NCI-H187 treated with DMSO at 0.1 percent for 48 hours (cell line): ENCODE measurements at regions not wholly inside any gene's neighbourhood (a gene's known extent, or its start where the extent isn't known, plus 50 kb on each side); places are given as distances from the start of the nearest gene placed in this dataset.

Experiments used
- DNase-seq: peaks from one replicate; lab custom pipeline; 2025; lab: John Stamatoyannopoulos, UW

DNA sequence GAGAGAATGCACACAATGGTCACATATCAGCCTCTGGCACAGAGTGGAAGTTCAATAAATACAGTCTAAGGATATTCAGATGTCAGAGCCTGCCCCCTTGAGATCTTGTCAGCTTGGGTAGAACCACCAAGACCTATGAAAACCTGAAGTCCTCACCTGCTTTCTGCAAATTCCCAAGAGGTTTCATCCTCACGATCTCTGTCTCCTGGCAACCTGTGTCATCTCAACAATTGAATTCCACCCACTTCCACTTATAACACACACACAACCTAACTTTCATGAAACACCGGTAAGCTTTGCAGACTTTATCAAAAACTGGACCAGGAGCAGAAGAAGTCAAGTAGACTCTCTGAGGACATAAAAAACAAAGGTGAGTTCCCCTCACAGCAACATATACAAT is 151.6 kb upstream of the SLC30A5 start:
- no peak for DNase-seq

DNA sequence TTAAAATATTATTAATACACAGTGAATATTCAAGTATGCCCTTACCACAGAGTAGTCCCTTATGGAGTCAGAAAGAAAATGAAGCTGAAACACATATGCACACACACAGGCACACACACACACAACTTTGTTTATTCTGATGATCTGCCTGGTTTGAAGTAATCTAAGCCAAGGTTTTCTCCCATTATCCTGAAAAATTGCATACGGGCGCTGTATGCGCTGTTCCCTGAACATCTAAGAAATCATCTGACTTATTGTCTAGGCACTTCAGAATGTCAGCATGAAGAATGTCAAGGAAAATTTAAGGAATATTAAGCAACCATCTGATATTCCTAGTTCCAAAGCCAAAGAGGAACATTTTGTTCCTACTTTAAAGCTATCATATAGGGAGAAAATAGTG is 147.1 kb upstream of the SLC30A5 start:
- DNase-seq, result no peak

DNA sequence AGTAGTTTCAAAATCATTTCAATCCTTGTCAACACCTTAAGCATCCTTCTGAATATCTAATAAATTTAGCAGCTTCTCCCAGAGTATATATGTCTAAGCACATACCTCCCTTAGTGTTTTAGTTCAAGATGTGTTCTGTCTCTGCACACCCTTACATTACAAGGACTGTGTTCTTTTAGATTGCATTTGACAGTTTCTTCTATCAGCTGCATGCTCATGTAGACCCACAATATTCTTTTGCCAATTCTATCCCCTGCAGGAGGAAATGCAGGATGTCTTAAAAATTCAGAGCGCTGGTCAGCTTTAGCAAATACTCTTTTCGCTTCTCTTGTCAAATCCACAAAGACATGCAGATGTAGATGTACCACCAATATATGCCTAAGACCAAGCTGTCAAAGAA is 145.8 kb upstream of the SLC30A5 start:
- DNase-seq, result no peak

DNA sequence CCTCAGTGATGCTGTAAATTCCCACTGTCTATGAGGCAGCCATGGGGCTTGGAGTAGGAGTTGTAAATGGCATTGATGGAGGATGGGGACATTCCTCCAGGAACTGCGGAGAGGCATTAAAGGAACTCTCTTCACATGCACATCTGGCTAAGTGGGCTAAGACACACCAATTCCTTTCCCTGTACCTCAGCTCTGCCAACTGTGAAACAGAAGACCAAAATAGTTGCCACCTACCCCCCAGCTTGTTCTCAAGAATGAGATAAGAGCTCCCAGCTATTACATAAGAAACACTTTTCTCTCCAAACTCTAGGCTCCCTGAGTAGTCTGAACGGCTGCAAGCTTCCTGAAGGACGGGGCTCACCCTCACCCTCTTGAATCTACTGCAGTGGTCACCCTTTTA is 144.6 kb upstream of the SLC30A5 start:
- no peak for DNase-seq

DNA sequence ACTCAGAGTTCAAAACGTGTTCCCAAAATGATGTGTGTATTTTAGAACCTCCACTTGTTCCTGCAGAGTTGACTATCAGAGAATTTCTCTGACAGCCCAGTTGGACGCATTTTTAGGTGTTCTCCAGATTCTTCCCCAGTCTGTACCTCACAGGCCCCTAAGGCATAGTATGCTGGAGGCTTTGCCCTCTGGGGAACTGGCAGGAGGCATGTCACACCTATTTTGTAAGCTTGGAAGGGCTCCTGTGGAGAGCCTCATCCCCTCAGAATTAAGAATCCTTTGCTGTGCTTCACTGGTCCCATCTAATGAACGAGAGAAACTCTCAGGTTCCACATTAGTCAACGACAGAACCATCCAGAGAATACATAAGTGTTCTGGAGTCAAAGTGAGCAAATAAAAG is 144.1 kb upstream of the SLC30A5 start:
- DNase-seq, result no peak

DNA sequence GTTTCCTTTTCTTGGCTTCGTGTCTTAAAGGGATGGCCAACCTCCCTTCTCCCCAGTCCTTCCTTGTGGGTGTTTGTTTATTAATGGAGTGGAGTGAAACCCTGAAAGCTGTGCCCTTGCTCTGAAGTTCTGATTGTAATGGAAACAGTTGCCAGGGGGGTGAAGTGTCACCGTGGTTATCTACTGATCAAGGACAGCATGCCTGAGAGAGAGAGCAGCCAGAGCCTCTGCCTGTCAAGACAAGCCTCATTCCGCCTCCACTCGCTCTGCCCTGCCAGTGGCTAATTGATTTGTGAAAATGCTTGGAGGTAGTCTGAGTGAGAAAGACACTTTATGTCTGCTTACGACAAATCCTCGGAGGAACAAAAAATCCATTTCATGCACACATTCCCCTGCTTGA is 143.7 kb upstream of the SLC30A5 start:
- peak; percentile 21 for DNase-seq

DNA sequence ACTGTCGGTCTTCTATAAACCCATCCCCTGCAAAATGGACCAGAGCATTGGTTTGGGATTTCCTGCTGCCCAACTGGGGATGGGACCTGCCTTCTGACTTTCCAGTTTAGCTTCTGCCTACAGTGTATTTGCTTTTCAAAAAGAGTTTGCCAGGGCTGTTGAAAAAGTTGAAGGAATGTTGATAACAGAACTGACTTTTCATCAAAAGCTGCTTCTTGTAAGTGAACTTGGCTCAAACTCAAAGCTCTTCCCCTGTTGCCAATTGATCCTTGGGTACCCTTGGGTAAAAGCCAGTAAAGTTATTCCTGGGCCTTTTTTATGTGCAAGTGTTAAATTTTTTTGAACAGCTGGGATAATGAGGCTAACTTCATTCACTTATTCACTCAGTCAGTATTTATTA is 142.9 kb upstream of the SLC30A5 start:
- DNase-seq, result no peak

DNA sequence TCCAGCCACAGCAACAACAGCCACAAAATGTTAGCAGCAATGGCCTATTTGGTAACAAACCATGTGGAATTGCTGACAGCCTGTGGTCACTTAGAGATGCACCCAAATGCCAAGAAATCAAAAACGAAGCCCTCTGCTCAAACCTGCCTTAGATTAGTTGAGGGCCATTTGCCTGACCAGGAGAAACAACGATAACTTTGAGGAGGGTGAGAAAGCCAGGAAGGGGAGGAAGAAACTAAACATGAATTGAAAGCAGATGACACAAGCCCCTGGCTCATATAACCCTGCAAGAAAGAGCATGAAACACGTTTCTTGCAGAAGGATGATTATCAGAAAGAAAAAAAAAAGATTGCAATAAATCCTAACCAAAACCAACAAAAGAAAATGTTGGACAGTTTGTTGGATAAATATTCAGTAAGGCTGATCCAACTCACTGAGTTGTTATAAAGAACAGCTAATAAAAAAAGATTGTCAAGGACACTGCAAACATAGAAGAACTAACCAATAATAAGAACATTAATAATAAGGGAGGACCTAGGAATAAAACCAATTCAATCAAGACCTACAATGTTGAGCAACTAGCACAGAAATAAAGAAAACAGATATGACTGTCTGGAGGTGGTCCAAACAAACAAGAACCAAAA is 140.5 kb upstream of the SLC30A5 start:
- no peak for DNase-seq

DNA sequence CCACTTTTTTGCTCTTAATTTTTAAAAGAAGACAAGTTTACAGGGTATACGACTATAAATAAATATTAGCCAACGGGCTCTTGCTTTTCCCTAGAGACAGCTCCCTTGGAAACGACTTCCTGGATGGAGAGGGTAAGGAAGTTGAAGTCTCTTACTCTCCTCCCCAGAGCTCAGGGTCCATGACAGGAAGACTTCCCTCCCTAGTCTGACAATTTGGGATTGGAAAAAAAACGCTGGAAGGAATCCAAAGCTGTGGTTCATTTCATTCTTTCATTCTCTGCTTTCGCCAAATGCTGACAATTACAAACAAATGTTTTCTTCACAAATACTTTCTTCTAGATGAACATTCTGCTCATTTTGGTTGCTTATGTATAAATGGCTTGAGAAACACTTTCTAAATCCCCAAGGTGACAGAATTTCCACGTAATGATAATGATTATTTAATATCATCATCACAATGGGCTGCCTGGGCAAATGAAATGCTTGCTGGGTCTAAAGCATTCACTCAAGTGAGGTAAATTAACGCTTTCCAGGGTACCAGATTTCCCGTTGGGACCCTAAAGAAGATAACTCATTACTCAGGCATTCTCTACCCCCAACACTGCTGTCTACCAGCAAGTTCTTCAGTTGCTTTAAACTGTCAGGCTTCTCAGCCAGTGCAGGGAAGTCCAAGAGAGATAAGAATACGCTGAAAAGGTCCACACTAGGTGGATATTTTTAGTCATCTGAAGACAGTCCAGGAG is 139.8 kb upstream of the SLC30A5 start:
- no peak for DNase-seq

DNA sequence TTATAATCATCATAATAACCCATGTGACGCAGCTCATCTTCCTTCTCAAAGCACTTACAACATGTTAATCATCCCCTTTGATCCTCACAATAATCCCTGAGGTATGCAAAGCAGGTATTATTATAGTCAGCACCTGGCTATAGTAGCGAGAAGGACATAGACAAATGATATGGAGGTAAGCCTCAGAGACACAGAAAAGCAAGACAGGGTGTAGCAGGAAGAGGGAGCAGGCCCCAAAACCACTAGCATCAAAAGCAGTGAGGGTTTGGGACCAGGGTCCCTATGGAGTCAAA is 139.2 kb upstream of the SLC30A5 start:
- DNase-seq, result no peak

DNA sequence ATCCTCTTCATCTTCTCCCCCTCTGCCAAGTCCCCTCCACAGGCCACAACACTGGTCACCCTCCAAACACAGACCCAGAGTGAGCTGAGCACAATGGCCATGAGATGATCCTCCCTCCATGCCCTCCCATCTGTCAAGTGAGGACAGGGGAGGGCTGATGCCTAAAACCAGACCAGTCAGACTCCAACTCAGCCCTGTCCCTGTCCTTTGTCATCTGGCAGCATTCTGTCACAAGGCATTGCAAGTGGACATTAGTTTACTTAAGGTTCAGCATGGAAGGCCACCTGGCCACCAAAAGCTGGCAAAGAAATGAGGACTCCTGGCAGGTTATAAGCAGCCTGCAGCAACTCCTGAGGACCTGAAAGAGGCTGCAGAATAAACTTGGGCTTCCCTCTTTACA is 136.2 kb upstream of the SLC30A5 start:
- DNase-seq, result no peak

DNA sequence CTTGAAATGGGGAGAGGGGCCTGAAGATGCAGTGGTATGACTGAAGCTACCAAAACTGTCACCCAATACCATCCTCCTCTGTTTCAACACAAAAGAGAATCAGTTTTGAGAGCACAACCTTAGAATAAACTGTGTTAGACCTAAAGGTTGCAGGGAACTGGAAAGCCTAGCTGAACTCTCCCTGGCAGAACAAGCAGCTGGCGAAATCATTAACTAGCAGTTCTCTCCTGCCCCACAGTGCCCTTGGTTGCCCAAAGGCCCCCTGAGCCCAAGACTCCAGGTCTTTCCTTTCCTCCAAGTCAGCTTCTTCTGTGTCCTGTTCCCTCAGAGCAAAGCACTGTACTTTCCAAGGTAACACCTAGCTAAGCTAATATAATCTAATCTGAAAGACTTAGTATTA is 135.4 kb upstream of the SLC30A5 start:
- DNase-seq, result no peak

DNA sequence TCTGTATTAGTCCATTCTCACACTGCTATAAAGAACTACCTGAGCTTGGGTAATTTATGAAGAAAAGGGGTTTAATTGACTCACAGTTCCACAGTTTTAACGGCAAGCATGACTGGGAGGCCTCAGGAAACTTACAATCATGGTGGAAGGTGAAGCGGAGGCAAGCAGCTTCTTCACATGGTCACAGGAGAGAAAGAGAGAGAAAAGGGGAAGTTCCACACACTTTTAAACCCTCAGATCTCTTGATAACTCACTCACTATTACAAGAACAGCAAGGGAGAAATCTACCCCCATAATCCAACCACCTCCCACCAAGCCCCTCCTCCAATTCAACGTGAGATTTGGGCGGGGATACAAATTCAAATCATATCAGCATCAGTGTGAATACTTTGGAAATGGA is 133.4 kb upstream of the SLC30A5 start:
- DNase-seq, result no peak

DNA sequence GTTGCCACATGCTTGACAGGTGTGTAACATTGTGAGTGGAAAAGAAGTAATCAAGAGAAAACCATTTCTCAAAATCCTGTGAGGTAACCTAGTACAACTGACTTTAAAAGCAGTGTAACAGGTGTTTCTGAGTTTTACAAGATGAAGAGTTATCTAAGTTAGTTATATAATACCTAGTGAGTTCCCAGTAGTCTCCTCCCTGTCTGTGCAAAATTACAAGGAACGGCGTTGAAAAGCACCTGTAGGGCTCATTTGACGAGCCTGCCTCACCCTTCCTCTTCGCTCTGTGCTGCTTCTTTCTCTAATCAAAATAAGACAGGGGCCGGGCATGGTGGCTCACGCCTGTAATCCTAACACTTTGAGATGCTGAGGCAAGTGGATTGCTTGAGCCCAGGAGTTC is 132.9 kb upstream of the SLC30A5 start:
- no peak for DNase-seq

DNA sequence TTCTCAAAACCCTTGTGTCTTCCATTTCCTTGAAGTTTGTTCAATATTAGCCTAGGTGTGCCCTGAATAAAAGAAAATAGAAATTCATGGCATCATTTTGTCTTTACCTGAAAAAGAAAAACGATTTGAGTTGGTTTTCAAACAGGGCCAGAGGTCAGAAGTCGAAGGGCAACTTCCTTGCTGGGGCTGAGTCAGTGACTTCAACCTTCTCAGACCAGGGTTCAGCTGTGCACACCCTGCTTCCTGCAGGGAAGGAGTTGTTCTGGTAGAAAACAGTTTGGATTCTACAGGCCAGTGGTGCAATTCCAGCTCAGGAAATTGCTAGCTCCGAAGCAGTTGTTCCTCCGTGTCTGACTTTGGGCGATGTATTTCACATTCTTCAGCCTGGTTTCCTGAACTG is 132.1 kb upstream of the SLC30A5 start:
- no peak for DNase-seq

DNA sequence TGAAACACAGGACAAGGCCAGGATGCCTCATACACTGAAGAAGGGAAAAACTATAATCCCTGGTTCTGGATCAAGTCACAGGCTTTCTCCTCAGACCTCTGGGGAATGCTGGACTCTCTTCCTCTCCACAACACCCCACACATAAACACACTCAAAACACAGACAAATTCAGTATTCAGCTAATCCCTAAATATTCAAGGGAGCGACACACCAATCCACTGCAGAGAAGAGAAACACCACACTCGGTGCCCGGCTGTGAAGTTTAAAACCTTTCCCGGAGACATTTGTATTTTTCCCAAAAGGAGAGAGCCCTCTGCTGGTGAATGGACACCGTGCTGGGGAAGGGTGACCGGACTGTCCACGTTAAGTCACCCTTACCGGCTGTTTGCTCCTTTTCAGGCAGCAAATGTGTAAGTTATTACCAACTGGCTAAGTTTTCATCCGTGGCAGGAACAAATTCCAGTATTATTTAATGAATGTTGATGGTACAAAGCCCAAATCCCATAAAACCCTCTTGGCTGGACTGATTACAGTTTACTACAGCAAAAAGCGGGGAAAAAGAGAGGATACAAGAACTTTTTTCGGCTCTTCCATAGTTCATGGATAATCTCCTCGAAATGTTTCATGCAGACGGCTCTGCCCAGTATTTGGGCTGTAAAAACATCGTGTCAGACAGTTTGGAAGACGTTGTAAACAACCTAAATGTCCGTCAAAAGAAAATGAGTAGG is 130.9 kb upstream of the SLC30A5 start:
- DNase-seq, result peak; percentile 2

DNA sequence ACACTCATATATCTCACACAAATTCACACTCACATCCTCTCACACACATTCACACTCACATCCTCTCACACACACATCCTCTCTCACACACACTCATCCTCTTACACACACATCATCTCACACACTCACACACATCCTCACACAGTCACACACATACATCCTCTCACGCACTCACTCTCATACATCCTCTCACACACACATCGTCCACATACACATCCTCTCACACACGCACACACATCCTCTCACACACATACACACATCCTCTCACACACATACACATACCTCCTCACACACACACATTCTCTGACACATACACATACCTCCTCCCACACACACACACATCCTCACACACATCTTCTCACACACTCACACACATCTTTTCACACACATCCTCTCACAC is 129.1 kb upstream of the SLC30A5 start:
- DNase-seq, result no peak

DNA sequence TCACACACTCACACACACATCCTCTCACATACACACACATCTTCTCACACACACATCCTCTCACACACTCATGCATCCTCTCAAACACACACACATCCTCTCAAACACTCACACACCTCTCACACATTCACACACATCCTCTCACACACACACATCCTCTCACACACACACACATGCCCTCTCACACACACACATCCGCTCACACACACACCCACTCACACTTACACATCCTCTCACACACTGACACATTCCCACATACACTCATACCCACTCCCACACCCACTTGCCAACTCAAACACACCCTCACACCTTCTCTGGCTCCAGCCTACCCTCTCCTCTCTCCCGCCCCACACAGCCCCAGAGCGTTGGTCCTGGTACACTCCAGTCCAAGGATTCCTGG is 127.9 kb upstream of the SLC30A5 start:
- DNase-seq, result no peak

DNA sequence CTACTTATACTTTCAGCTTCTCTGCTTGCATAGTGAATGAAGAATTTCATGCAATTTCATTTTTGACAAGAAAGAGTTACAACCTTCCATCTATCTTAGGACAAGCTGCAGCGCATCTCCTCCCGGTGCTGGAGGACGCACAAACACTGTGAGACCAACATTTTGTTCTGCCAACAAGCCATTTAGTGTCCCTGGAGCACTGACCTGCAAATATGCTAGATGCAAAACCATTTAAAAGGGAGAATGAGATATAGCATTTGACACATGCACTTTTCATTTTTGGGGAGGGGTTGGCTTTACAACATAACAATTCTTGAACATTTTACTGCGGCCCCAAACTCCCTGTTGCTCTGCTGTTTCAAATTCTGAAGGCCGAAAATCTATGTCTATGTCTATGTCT is 127.2 kb upstream of the SLC30A5 start:
- no peak for DNase-seq

DNA sequence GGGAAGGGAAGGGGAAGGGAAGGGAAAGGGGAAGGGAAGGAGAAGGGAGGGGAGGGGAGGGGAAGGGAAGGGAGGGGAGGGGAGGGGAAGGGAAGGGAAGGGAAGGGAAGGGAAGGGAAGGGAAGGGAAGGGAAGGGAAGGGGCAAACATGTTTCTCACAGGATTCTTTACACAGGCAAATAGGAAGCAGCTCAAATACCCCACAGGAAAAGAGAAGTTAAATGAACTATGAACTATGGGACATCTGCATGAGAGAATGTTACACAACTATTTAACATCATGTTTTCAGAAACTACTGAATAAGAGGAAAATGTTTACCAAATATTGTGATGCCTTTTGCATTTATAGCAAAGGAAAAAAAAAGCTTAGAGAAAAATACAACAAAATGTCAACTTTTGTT is 125.4 kb upstream of the SLC30A5 start:
- no peak for DNase-seq

DNA sequence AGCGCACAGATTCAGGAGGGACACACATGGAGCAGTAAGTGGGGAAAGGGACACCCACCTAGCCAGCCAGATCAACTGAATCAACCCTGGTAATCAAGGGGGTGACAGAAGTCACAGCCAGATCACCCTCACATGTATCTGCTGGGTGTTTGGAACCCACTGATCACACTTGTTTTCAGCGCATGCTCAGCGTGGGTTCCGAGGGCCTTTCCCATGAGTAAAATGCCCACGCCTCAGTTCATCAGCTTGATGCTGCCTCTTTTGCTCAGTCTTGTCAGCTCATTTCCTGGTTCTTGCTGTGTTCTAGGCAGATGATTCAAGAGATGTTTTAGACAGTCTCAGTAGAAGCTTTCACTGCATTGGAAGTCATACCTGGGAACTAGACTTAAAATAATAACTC is 123.2 kb upstream of the SLC30A5 start:
- DNase-seq, result no peak

DNA sequence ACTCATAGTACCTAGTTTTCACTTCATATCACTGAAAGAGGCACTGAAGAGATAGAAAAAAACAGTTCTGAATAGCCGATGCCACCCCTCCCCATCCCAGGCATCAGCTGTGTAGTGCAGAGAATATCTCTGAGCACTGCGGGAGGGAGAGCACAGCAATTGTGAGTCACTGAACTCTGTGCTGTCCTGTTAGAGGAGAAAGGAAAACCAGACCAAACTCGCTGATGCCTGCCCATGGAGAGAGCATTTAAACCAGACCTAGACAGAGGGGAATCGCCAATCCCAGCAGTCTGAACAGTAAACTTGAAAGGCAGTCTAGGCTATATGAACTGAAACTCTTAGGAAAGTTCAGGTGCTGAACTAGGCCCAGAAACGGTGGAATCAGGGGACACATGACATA is 120.1 kb upstream of the SLC30A5 start:
- DNase-seq, result no peak

DNA sequence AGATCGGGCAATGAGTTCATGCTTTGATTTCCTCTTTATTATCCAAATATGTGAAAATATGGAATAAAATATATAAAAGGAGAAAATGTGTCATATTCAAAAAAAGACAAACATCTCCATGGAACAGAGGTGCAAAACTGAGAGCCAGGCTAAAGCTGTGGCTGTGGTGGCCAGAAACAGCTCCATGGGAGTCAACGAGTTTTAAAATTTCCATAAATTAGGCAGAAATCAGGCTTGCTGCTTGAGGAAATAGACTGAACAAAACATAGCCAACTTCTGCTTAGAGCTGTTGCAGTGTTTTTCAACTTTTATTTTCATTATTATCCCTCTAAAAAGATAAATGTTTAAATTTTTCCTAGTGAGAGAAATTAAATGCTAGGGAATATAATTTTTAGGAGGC is 110.8 kb upstream of the SLC30A5 start:
- DNase-seq, result no peak

DNA sequence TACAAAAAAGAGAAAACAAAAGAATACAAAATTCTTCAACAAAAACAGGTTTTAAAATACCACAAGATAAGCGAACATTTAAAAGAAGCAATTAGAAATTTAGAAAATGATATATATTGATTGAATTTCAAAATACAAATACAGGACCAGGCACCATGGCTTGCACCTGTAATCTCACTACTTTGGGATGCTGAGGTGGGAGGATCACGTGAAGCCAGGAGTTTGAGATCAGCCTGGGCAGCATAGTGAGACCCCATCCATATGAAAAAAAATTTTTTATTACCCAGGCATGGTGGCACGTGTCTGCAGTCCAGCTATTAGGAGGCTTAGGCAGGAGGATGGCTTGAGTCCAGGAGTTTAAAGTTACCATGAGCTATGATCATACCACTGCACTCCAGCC is 109.9 kb upstream of the SLC30A5 start:
- DNase-seq, result no peak
